Activated CD8-positive, alpha-beta memory T cell treated with anti-CD3 and anti-CD28 coated beads, Interleukin-2, amount 50 U/mL, for 4 hours (primary cell): ENCODE measurements at regions not wholly inside any gene's neighbourhood (a gene's known extent, or its start where the extent isn't known, plus 50 kb on each side); places are given as distances from the start of the nearest gene placed in this dataset.

Experiments used
- DNase-seq: peaks from one replicate; pipeline ENCODE4 v3.0.0-alpha.2; 2020

DNA sequence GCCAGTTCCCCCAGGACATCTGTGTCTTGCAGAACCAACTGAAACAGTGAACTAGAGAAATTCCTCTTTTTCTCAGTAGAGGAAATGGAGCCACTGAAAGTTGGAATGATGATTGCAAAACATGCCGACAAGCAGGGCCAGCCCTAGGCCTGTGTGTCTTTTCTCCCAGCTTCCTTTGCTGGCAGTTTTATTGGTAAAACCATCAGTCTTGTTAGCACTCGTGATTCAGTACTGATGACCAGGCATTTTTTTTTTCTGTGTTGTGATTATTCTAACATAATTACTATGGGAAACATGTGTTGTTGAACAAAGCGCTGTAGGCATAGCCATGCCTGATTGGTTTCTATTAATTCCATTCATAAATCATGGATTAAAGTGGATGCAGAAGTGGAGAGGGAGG is 620.7 kb downstream of the AACS start:
- no peak for DNase-seq

DNA sequence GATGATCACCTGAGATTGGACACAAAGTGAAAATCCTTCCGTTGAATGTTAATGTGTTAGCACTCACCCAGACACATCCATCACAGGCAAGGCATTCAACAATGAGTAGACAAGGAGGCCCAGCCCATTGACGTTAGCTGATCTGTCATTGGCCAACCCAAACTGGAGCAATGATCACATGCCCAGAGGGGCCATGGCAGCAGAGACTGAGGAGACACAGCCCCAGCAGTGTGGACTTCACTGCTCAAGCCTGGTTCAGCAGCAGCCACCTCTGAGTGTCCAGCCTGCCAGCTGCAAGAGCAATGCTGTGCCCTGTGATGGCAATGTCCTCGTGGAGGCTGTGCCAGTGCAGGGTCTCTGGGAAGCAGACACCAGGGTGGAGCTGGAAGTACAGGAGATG is 622.2 kb downstream of the AACS start:
- no peak for DNase-seq

DNA sequence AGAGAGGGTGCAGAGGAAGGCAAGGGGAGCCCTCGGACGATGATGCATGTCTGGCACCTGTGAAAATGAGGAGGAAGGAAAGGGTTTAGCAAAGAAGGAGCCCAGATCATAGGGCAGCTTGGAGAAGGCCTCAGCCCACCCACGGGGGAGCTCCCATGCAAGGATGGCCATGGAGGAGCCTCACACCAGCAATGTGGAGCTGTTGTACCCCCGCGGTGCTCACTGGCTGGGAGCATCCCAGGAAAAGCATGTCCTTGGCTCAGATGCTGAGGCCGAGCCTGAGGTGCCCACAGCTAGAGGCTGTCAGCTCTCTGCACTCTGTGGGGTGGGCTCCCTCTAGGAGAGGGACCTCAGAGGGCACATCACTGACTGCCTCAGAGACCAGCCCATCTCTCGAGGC is 622.6 kb downstream of the AACS start:
- no peak for DNase-seq

DNA sequence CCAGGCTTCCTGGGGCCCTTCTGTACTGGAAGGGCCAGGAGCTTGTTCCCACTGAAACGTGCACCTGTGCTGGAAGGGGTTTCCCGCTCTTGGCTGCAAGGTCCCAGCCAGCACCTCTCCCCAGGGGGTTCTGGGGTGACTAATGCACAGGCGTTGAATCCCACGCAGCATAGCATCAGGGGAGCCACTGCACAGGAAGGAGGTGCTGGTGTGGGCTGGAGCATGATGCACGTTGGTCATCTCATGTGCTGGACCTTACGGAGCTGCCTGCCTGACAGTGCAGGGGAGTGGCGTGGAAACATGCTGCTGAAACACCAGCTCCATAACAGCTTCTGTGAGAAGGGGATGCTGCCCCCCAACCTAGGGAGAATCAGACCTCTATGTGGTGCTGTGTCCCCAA is 623.0 kb downstream of the AACS start:
- no peak for DNase-seq

DNA sequence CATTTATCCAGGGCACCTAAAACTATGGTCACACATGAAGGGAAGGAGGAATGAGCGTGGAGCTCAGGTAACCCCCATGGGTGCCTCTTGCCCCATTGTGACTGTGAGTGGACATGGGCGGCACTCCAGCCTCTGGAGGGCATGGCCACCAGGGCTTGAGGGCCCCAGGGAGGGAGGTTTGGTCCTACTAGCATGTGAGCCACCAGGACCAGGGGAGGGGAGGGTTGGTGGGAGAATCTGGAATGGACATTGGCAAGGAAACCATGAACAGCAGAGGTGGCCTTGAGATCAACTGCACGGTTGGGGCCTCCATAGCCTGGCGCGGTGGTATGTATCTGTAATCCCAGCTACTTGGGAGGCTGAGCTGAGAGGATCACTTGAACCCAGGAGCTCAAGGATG is 623.6 kb downstream of the AACS start:
- DNase-seq, result no peak

DNA sequence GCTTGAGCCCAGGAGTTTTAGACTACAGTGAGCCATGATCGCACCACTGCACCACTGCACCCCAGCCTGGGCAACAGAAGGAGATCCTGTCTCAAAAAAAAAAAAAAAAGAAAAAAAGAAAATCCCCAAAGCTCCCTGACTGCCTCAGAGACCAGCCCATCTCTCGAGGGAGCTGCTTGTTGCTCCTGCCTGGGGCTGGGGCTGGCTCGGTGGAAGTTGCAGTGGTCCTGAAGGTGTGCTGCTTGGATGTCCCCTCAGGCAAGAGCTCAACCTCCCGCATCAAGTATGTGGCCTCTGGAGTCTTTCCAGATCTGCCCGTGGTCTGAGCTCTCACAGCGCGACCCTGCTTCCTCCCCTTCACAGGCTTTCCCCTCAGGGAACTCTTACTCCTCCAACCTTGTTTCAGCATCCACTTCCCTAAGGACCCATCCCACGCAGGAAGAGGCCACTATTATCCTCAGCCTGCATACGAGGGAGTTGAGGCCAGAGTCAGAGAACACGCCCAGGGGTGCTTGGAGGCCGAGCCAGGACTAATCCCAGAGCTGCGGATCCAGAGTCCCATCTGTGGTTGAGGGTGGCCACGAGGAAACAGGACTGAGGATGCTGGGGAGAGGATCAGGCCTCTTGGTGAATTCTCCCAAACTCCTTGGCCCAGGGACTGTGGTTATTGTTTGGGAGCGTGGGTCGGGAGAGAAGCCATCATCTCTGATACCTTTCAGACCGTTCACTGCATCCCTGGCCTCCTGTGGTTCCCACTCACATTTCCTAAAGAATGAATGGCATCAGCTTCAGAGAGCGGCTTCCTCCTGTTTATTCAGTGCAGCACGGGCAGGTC is 624.6 kb downstream of the AACS start:
- no peak for DNase-seq

DNA sequence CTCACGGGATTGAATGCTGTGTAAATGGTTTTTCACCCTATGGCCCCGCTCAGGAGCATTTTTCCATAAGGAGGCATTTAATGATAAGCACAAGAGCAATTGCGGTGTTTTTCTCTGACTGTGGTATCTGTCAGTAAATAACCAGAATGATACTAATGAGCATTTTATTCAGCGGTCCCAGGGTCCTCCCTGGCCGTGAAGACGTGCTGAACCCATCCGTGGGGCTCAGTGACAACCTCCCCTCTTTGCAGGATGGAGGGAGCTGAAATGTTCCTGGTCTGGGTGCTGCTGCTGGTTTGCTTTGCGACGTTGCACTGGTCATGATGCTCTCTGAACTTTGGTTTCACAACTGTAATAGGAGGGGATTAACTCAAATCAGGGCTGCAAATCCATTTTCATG is 625.6 kb downstream of the AACS start:
- DNase-seq, result no peak

DNA sequence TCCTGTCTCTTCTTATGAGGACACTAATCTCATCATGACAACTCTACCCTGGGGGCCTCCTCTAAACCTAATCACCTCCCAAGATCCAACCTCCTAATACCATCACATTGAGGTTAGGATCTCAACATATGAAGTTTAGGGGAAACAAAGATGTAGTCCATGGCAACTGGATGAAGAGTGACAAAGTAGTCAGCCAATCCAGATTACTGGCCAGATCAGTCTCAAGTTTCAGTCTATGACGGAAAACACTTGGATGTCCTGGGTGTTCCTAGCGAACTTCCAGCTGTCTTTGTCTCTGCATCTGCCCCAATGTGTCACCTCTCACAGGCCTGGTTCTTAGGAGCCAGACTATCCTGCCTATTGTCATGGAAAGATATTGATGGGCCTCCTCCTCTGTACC is 630.8 kb downstream of the AACS start:
- DNase-seq, result no peak

DNA sequence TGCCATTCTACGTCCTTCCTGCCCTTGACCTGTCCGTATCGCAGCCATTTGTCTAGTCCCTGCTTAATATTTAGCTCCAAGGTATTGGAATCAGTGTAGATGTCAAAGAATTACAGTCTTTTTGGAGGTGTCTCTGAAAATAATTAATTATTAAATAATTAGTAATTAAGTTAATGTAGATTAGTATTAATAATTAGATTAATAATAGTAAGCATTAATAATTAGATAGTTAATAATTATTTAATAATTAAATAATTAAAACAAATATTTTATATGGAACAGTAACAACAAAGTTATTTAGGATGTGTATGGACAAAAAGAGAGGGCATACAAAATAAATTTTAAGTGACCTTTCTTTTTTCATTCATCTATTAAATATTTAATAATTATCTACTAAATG is 639.6 kb downstream of the AACS start:
- no peak for DNase-seq

DNA sequence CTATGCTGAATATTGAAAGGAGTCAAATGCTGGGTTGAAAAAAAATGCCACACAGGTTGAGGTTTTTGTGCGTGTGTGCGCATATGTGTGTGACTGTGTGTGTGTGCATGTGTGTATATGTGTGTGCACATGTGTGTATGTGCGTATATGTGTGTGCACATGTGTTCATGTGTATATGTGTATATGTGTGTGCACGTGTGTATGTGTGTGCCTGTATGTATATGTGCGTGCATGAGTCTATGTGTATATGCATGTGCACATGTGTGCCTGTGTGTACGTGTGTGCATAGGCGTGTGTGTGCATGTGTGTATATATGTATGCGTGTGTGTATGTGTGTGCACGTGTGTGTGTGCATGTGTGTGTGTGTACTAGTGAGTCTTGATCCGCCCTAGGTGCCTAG is 655.7 kb downstream of the AACS start:
- no peak for DNase-seq

DNA sequence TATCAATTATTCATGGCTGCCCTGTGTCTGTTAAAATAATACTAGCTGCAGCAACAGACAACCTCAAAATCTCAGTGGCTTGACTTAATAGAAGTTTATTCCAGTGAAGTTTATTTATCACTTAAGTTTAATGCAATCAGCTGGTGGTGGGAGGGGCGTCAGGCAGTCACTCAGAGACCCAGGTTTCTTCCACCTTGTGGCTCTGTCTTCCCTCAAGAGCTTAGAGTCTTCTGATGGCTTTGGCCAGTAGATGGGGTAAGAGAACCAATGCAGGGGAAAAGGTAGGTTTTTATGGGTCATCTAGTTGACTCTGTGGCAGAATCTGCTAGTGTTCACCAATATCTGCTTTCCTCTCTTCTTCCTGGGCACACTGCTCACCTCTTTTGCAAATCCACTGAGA is 668.9 kb downstream of the AACS start:
- no peak for DNase-seq

DNA sequence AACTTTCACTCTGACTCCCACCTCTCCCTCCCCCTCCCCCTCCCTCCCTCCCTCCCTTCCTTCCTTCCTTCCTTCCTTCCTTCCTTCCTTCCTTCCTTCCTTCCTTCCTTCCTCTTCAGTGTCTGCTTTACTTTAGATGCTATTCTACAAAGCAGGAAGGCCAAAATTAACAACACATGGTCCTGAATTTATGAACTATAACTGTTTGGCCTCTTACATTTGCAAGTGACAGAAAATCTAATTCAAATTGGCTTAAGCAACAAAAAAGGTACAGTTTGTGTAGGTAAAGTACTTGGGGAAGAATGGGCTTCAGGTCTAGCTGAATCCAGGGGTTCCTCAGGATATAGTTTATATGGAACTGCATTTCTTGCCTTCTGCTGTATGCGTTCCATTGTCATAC is 673.0 kb downstream of the AACS start:
- no peak for DNase-seq

DNA sequence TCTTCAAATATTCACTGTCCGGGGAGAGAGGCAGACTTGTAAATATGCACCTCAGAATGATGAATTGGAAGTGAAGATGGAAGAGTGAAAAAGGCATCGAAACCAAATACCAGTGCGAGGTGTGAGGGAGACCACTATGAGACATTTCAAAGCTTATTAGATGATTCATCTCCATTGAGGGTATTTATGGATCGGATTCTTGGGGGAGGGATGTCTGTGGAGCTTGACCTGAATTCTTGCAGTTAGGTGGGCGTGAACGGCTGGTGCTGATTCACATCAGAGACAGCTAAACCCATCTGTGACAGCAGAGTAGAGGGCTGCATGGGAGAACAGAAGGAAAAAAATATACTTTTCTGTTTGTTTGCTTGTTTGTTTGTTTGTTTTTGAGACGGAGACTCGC is 677.2 kb downstream of the AACS start:
- DNase-seq, result no peak

DNA sequence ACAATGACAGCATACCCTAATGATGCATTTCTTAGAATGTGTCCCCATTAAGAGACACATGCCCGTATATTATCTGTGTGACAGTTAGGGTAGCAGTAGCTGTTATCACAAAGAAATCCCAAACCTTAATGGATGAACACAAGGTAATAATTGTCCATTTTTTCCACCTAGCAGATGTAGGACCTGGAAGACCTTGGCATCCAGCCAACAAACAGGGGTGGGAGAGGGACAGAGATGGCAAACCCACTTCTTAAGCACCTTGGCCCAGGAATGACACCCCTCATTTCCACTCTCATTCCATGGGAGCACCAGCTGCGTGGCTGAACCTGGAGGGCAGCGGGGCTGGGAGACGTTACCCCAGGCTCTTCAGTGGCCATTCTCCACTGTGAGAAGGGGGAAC is 679.0 kb downstream of the AACS start:
- DNase-seq, result no peak

DNA sequence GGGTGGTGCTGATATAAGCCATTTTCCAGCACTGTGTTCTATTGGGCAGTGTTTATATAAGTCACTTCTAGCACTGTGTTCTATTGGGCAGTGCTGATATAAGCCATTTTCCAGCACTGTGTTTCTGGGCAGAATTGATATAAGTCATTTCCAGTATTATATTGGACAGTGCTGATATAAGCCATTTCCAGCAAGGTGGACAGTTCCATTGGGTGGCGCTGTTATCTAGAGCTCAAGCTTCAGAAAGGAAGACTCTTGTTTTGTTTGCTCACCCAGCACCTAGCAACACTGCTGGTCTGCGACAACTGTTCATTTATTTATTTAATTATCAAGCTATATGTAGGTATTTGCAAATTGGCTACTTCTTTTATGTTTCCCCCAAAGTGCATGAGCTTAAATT is 690.3 kb downstream of the AACS start:
- DNase-seq, result no peak

DNA sequence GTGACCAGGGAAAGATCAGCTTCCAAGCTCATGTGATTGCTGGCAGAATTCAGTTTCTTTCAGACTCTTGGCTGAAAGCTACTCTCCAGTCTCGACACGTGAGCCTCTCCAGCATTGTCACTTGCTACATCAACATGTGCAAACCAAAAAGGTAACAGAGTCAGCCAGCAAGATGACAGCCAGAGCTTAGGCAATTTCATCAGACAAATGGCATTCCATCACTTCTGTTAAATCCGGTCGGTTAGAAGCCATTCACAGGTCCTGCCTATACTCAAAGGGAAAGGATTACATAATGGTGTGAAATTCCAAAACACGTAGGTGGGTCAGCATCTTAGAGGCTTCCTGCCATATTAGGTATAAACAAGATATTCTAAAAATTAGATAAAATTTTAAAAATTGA is 700.9 kb downstream of the AACS start:
- no peak for DNase-seq

DNA sequence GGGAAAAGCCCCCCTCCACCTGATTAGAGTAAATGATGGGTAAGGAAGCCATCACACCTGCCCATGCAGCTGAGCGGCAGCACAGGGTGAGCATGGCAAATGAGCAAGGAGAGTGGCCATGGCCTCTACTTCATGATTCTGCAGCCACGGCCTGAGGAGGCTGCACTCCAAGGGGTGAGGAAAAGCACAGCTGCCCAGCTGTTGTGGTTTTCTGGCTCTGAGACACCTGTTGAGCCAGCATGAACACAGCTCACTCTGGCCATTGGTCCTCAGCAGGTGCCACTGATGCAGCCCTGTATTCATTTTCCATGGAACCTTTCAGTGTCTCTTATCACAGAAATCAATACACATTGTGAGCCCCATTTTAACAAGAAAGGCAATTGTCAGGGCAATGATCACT is 707.2 kb downstream of the AACS start:
- no peak for DNase-seq

DNA sequence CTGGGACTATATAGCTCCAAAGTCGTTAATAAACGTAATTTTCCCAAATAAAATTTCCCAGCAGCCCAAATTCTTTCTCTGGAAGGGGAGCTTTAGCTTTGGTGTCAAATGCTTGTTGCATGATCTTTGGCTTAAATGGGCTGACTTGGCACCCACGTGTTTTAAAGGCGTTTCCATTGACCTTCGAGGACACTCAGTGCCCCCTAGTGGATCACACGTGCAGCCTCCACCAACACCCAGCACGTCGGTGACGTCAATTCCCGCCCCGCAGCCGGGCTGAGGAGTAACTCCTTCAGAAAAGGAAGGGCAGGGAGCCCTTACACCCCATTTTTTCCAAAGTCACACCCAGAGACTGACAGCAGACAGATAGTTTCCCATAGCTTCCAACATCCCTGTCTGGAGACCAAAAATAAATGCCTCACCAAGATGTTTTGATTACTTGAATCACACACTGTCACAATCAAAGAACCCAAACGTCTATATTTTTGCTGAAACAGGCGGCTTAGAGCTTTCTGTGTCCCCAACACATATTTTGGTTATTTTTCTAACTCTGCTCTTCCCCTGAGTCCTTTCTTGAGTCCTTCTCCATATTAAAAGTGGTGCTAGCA is 707.9 kb downstream of the AACS start:
- no peak for DNase-seq

DNA sequence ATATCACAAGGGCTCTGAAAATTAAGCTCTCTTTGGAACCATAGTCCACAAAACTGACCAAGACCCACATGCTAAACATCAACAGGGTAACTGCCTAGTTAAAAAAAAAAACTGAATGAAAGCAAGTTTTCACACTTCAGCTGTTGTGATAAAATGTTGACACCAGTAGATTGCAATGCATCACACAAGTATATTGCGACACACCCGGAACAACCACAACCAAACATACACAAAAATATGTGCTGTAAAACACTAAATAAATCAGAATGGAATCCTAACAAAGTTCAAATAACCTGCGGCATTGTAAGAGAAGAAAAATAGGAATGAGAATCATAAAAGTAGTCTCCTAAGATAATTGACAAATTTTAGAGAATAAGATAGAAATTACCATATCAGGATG is 710.3 kb downstream of the AACS start:
- DNase-seq, result no peak

DNA sequence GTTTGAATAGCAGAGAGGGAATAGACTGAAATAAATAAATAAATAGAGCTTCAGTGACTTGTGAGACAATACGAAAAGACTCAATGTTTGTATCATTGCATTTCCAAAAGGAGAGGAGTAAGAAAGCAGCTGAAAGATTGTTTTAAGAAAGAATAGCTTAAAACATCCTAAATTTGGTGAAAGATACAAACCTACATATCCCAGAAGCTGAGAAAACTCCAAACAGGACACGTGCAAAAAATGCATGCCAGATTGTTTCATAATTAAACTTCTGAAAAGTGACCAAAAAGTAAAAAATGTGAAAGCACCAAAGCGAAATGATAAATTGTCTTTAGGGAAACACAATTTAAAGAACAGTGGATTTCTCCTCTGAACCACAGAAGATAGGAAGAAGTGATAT is 711.0 kb downstream of the AACS start:
- no peak for DNase-seq

DNA sequence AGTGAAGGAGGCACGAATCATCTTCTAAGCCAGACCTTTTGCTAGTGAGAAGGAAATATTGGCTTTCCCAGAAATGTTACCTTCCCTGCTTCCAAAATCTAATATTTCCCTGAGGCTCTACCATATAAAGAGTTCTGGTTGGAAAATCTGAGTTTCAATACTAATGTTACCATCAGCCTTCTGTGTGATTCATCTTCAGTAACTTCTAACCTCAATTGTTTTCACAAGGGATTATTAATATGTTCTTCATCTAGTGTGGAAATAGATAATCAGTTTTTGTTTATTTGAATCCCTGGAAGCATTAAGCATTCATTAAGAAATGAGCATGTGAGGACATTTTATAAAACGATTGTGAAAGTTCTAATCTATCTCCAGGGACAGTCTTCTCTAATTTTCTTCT is 720.9 kb downstream of the AACS start:
- no peak for DNase-seq

DNA sequence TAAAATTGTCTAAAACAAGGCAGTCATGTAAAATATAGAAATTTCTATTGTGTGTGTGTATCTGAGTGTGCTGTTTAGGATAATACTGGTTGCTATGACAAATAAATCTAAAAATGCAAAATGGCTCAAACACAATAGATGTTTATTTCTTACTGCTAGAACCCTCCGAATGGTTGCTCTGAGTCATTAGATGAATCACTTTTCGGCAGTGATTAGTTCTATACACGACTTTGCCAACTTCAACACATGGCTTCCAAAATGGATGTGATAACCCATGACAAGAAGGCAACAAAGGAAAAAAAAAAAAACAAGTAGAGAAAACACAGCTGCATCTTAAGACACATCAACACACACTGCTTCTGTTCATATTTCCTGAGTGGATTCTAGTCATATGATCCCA is 729.2 kb downstream of the AACS start:
- no peak for DNase-seq

DNA sequence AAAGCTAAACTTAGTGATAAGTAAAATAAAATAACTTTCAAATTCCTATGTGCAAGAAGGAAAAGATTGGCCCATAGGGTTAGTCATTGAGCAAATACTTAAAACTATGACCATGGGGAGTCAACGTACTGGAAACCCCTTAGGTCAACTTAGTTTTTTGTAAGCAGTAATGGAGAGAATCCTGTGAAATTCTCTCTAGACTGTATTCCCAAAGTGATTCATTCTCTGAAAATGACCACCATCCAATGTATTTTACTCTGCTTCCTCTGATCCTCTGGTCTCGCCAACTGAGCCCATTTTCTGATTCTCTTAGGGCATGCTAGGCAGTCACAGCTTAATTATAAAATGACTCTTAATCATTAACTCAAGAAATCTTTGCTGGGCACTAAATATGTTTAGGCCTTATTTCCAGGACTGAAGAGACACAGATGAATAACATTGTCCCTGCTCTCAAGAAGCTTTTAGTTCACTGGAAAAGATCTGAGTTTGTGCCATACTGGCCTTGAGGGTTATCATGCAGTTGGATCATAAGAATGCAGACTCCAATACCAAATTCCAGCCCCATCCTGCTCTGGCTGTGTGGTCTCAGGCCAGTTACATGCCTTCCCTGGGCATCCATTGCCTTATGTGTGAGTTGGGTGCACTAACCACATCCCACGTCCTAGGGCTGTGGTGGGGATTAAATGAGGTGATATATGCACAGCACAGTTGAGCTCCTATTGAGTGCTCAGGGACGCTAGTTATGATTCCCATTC is 732.4 kb downstream of the AACS start:
- no peak for DNase-seq

DNA sequence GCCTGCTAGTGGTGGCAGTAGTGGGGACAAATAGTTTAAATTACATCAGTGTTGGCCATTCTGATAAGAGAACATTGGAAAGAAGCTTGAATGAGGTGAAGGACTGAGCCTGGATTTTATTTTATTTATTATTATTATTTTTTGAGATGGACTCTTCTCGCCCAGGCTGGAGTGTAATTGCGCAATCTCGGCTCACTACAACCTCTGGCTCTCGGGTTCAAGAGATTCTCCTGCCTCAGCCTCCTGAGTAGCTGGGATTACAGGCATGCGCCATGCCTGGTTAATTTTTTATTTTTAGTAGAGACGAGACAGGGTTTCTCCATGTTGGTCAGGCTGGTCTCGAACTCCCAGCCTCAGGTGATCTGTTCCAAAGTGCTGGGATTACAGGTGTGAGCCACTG is 739.4 kb downstream of the AACS start:
- no peak for DNase-seq
